Kidney (tissue), 13 donors: ENCODE measurements at regions not wholly inside any gene's neighbourhood (a gene's known extent, or its start where the extent isn't known, plus 50 kb on each side); places are given as distances from the start of the nearest gene placed in this dataset.

Experiments used
- DNase-seq, 5 donors: peaks; one replicate each; pipeline ENCODE4 v3.0.0-alpha.2; 2013 to 2020
- FAIRE-seq: peaks from 2 replicates; lab custom pipeline; 2012; peaks lifted over from hg19 to GRCh38; lab: Jason Lieb, UNC
- H3K27ac ChIP-seq, 2 donors: one replicate each; pipeline ENCODE4 v1.7.0; 2013; ENCODE audit warnings: low read depth in 2 of 2, low read length in 2 of 2, inconsistent platforms in 1 of 2
- H3K27me3 ChIP-seq: one replicate; pipeline ENCODE4 v1.7.1; 2013; ENCODE audit warnings: low read length, inconsistent platforms; ENCODE audit not compliant: control insufficient read depth, insufficient read depth
- H3K36me3 ChIP-seq, 3 donors: one replicate each; pipeline versions ENCODE4 v1.7.0 to v1.7.1; 2013; ENCODE audit warnings: low read length in 3 of 3, control low read depth in 1 of 3, inconsistent platforms in 1 of 3; ENCODE audit not compliant: insufficient read depth in 3 of 3, control insufficient read depth in 2 of 3
- H3K4me1 ChIP-seq, 3 donors: one replicate each; pipeline versions ENCODE4 v1.7.0 to v1.7.1; 2013; ENCODE audit warnings: low read length in 3 of 3, inconsistent platforms in 1 of 3, low read depth in 1 of 3; ENCODE audit not compliant: control insufficient read depth in 2 of 3, insufficient read depth in 2 of 3
- H3K4me3 ChIP-seq, 3 donors: one replicate each; pipeline versions ENCODE4 v1.7.0 to v1.8.1; 2013; ENCODE audit warnings: low read length in 3 of 3, control low read depth in 1 of 3, inconsistent platforms in 1 of 3
- H3K9ac ChIP-seq, 3 donors: one replicate each; pipeline versions ENCODE4 v1.7.0 to v1.7.1; 2013; ENCODE audit warnings: low read length in 3 of 3, control low read depth in 1 of 3, inconsistent platforms in 1 of 3
- H3K9me3 ChIP-seq, 3 donors: one replicate each; pipeline versions ENCODE4 v1.7.0 to v1.7.1; 2013; ENCODE audit warnings: low read length in 3 of 3, control low read depth in 1 of 3, inconsistent platforms in 1 of 3; ENCODE audit not compliant: control insufficient read depth in 2 of 3, insufficient read depth in 1 of 3
- intact Hi-C: fragments of 100-400 bp; cut with DNase I; formaldehyde crosslinking; loops from one replicate; pipeline ENCODE4 v1.11.1; 2022
- TF ChIP-seq, protein P1 (sequence below): IDR thresholded peaks from 3 replicates; pipeline ENCODE4 v1.5.1; 2012; ENCODE audit warnings: mild to moderate bottlenecking, moderate library complexity, borderline replicate concordance; ENCODE audit not compliant: insufficient read depth; ENCODE audit errors: extremely low read depth
- donor health status: control.
- donor health status: control.
- donor health status: control.
- donor health status: control.
- donor health status: control.
- donor health status: DM: yes; HTN: yes; CAD: no.
- donor health status: Normal renal cell carcinoma (clear cell type).

GRCh38 chr21:35825370-35826353 is 234.7 kb downstream of the SETD4 start:
- Histone ChIP-seq H3K9ac (no peak overlapping the region), H3K9me3 (no peaks in the 10 kb centered on the region), H3K4me3 (no peak overlapping the region), H3K4me1 (no peaks in the 10 kb centered on the region), H3K36me3 (no peaks in the 10 kb centered on the region), H3K27ac (no peak overlapping the region), H3K27me3 (no peaks in the 10 kb centered on the region)
- TF ChIP-seq, protein P1, sequence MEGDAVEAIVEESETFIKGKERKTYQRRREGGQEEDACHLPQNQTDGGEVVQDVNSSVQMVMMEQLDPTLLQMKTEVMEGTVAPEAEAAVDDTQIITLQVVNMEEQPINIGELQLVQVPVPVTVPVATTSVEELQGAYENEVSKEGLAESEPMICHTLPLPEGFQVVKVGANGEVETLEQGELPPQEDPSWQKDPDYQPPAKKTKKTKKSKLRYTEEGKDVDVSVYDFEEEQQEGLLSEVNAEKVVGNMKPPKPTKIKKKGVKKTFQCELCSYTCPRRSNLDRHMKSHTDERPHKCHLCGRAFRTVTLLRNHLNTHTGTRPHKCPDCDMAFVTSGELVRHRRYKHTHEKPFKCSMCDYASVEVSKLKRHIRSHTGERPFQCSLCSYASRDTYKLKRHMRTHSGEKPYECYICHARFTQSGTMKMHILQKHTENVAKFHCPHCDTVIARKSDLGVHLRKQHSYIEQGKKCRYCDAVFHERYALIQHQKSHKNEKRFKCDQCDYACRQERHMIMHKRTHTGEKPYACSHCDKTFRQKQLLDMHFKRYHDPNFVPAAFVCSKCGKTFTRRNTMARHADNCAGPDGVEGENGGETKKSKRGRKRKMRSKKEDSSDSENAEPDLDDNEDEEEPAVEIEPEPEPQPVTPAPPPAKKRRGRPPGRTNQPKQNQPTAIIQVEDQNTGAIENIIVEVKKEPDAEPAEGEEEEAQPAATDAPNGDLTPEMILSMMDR = no peak
- intact Hi-C loops = no loop called here
- FAIRE-seq (no peak), DNase-seq (no peak)

DNA sequence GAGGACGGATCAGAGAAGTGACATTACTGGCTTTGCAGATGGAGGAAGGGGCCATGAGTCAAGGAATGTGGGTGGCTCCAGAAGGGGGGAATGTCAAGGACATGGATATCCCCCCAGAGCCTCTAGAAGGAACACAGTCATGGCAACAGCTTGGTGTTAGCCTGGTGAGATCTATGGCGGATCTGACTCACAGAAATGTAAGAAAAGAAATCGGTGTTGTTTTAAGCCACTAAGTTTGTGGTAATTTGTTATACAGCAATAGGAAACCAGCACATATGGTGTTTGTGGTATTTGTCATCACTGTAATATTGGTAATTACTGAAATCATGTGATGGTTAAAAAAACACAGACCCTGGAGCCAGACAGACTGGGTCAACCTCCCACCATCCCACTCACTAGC is 236.2 kb downstream of the SETD4 start:
- no peaks in the 10 kb centered on the region for H3K9me3 ChIP-seq
- DNase-seq (no peak), FAIRE-seq (no peak)
- no peak overlapping the region for H3K4me3 ChIP-seq
- TF ChIP-seq, protein P1 = no peak
- intact Hi-C loops = no loop called here
- no peak overlapping the region for H3K27ac ChIP-seq
- H3K9ac ChIP-seq = no peak overlapping the region
- H3K36me3 ChIP-seq = no peaks in the 10 kb centered on the region
- H3K27me3 ChIP-seq = no peaks in the 10 kb centered on the region
- no peaks in the 10 kb centered on the region for H3K4me1 ChIP-seq

GRCh38 chr21:35819134-35819533 is 241.2 kb downstream of the SETD4 start:
- DNase-seq = no peak
- Histone ChIP-seq H3K4me1 (no peaks in the 10 kb centered on the region), H3K27me3 (no peaks in the 10 kb centered on the region), H3K9ac (no peak overlapping the region), H3K36me3 (no peaks in the 10 kb centered on the region), H3K4me3 (no peak overlapping the region), H3K27ac (no peak overlapping the region), H3K9me3 (no peaks in the 10 kb centered on the region)
- FAIRE-seq = no peak
- TF ChIP-seq, protein P1 = no peak
- intact Hi-C loops = no loop called here
